ENCODE measurements at regions not wholly inside any gene's neighbourhood (a gene's known extent, or its start where the extent isn't known, plus 50 kb on each side); places are given as distances from the start of the nearest gene placed in this dataset.
"Not testable (repeated sequence)": the region's sequence is repeated elsewhere in the genome, so short reads cannot be mapped to it uniquely, and the experiment has no call there.

- DNase-seq (ENCODE audit: insufficient read length, low spot score) (no peak), FAIRE-seq (no peak)
- no peak for TF ChIP-seq CTCF (IDR thresholded peaks at IDR 0.05; ENCODE audit: insufficient read depth, missing control alignments)
These were observed 896.9 kb downstream of the IGSF11 start for GRCh38 chr3:118137778-118138177.

GRCh38 chr3:118144919-118145318, 889.7 kb downstream of the IGSF11 start:
- no peak for FAIRE-seq
- DNase-seq (ENCODE audit: insufficient read length, low spot score), result no peak

GRCh38 chr3:118146658-118147375, 887.8 kb downstream of the IGSF11 start:
- DNase-seq (ENCODE audit: insufficient read length, low spot score) (no peak), FAIRE-seq (peak; percentile 82)
- TF ChIP-seq CTCF (IDR thresholded peaks at IDR 0.05; ENCODE audit: insufficient read depth, missing control alignments), result no peak

More at GRCh38 chr3:118144919-118145318, 889.7 kb downstream of the IGSF11 start:
- no peak for TF ChIP-seq CTCF (IDR thresholded peaks at IDR 0.05; ENCODE audit: insufficient read depth, missing control alignments)

GRCh38 chr3:118151164-118151563, 883.5 kb downstream of the IGSF11 start:
- FAIRE-seq (no peak), DNase-seq (ENCODE audit: insufficient read length, low spot score) (no peak)
- TF ChIP-seq CTCF (IDR thresholded peaks at IDR 0.05; ENCODE audit: insufficient read depth, missing control alignments), result no peak

- not testable (repeated sequence) for DNase-seq (ENCODE audit: insufficient read length, low spot score); FAIRE-seq
These were observed 871.7 kb downstream of the IGSF11 start for GRCh38 chr3:118162627-118163588.

GRCh38 chr3:118165413-118165812, 869.2 kb downstream of the IGSF11 start:
- FAIRE-seq, result no peak
- no peak for TF ChIP-seq CTCF (IDR thresholded peaks at IDR 0.05; ENCODE audit: insufficient read depth, missing control alignments)

GRCh38 chr3:118167571-118167970, 867.1 kb downstream of the IGSF11 start:
- FAIRE-seq (no peak), DNase-seq (ENCODE audit: insufficient read length, low spot score) (no peak)

More at GRCh38 chr3:118165413-118165812, 869.2 kb downstream of the IGSF11 start:
- DNase-seq (ENCODE audit: insufficient read length, low spot score), result no peak

More at GRCh38 chr3:118167571-118167970, 867.1 kb downstream of the IGSF11 start:
- no peak for TF ChIP-seq CTCF (IDR thresholded peaks at IDR 0.05; ENCODE audit: insufficient read depth, missing control alignments)
